Adrenal gland (tissue), 5 donors: ENCODE measurements at regions not wholly inside any gene's neighbourhood (a gene's known extent, or its start where the extent isn't known, plus 50 kb on each side); places are given as distances from the start of the nearest gene placed in this dataset.

Experiments
- CTCF ChIP-seq, 6 experiments: fragments of 450-650 bp in 4 of 6; fragments of 200-600 bp in 2 of 6; sonication (generic) in 1 of 6; IDR thresholded peaks; 1 replicate in 5 of 6; 2 replicates in 1 of 6; pipeline versions ENCODE4 v1.5.1 to v1.8.0; 2016 to 2021; ENCODE audit warnings: antibody characterized with exemption in 6 of 6, mild to moderate bottlenecking in 2 of 6, moderate library complexity in 1 of 6
- POLR2A ChIP-seq, 2 donors: fragments of 450-650 bp; IDR thresholded peaks; one replicate each; pipeline ENCODE4 v1.6.1; 2017; ENCODE audit warnings: antibody characterized with exemption in 2 of 2, mild to moderate bottlenecking in 2 of 2, moderate library complexity in 1 of 2
- donor health status: DM: no; HTN: no; CAD: no.

GRCh38 chr4:4776335-4776734 lies 83.1 kb upstream of the MSX1 start:
- no peak for TF ChIP-seq POLR2A (IDR thresholded peaks at IDR 0.05)
- no peak for TF ChIP-seq CTCF (IDR thresholded peaks at IDR 0.05)
